GM10248 (cell line): ENCODE measurements at regions not wholly inside any gene's neighbourhood (a gene's known extent, or its start where the extent isn't known, plus 50 kb on each side); places are given as distances from the start of the nearest gene placed in this dataset.

Experiments used
- CTCF ChIA-PET: fragments of 300-600 bp; sonication (Branson Sonifier 250); formaldehyde crosslinking; extraction: SDS; loops from one replicate; lab custom pipeline; 2021; ENCODE audit warnings: antibody characterized with exemption; lab: Yijun Ruan, JAX
- POLR2A ChIA-PET: fragments of 350-650 bp; sonication (Branson Sonifier 250); formaldehyde crosslinking; extraction: SDS; loops from one replicate; lab custom pipeline; 2020; ENCODE audit warnings: antibody characterized with exemption; lab: Yijun Ruan, JAX
- DNase-seq: peaks from one replicate; pipeline ENCODE4 v3.0.0; 2012; ENCODE audit errors: extremely low spot score
- TF ChIP-seq, protein P1 (sequence below): IDR thresholded peaks from 2 replicates; pipeline ENCODE4 v1.5.1; 2012; ENCODE audit warnings: mild to moderate bottlenecking, low read depth; ENCODE audit errors: extremely low read depth, missing control alignments, control extremely low read depth

DNA sequence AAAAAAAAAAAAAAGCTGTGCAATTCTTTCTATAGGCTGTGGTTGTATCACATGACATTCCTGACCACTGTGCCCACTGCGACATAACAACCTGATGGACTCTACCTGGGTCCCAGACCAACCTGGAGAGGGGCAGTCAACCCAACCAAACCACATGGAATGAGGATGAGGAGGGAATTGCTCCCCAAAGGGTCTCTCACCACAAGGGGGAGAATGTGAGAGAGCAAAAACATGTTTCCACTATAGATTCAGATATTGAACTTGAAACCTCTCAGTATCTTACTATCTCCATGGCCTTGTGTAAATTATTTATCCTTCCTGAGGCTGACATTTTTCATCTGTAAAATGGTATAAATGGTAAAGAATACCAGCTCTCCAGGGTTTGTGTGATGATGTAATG is 66.9 kb upstream of the SV2C start:
- POLR2A ChIA-PET: no interaction called here
- TF ChIP-seq, protein P1, sequence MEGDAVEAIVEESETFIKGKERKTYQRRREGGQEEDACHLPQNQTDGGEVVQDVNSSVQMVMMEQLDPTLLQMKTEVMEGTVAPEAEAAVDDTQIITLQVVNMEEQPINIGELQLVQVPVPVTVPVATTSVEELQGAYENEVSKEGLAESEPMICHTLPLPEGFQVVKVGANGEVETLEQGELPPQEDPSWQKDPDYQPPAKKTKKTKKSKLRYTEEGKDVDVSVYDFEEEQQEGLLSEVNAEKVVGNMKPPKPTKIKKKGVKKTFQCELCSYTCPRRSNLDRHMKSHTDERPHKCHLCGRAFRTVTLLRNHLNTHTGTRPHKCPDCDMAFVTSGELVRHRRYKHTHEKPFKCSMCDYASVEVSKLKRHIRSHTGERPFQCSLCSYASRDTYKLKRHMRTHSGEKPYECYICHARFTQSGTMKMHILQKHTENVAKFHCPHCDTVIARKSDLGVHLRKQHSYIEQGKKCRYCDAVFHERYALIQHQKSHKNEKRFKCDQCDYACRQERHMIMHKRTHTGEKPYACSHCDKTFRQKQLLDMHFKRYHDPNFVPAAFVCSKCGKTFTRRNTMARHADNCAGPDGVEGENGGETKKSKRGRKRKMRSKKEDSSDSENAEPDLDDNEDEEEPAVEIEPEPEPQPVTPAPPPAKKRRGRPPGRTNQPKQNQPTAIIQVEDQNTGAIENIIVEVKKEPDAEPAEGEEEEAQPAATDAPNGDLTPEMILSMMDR: no peak
- CTCF ChIA-PET: no interaction called here
- no peak for DNase-seq

DNA sequence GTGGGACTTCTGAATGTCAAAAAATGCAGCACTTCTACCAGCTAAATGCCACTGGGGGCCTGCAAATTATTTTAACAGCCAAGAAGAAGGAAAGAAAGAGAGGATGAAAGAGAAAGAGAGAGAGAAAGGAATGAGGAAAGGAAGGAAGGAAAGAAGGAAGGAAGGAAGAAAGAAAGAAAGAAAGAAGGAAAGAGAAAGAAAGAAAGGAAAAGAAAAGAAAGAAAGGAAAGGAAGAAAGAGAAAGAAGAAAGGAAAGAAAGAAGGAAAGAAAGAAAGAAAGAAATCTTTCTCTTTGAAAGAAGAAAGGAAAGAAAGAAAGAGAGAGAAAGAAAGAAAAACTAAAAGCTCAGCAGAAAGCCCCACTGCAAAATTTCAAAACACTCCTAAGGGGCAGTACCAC is 69.2 kb upstream of the SV2C start:
- DNase-seq: no peak
- CTCF ChIA-PET: interaction anchor here (1.3 kb wide), 1 partner anchor 32 kb away, joined by 3 read pairs; no protein-coding TSS in a partner anchor
- POLR2A ChIA-PET: no interaction called here
- TF ChIP-seq, protein P1: no peak

DNA sequence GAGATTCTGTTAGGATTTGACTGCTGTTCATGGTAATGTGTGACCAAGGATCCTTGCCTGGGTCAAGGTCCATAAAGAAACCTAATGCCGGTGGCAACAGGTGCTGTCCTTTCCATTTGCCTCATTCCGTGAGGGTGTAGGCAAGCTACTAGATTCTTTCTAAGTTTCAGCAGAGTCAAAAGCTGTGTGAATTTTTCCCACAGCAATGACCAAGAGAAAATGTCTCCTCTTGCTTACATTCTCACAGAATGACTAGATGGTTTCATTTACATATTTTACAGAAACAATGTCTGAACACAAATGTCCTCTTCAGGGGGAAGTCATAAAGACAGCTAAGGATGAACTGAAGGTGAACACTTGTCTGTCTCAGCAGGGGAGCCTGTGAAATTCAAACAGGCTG is 75.3 kb upstream of the SV2C start:
- DNase-seq: peak; percentile 22
- ChIA-PET CTCF (no interaction called here), POLR2A (no interaction called here)
- TF ChIP-seq, protein P1: no peak

DNA sequence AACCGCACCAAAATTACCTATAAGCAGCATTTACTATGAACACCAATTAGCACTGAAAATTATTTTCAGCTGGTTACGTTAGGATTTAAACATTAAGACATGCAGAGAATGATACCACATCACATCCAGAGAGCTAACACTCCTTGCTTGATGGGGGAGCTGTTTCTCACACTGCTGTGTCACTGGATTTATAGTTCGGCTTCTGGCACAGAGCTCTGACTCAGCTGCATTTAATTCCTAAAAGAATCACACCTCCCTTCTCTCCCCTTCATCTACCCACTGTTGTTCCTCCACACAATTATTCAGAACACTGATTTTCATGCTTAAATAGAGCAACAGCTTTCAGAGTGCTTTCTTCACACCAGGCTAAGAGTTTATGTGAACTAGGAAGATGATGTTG is 82.6 kb upstream of the SV2C start:
- TF ChIP-seq, protein P1: no peak
- ChIA-PET CTCF (interaction anchor here (0.9 kb wide), 1 partner anchor 10 kb away, joined by 3 read pairs; no protein-coding TSS in a partner anchor), POLR2A (no interaction called here)
- no peak for DNase-seq

DNA sequence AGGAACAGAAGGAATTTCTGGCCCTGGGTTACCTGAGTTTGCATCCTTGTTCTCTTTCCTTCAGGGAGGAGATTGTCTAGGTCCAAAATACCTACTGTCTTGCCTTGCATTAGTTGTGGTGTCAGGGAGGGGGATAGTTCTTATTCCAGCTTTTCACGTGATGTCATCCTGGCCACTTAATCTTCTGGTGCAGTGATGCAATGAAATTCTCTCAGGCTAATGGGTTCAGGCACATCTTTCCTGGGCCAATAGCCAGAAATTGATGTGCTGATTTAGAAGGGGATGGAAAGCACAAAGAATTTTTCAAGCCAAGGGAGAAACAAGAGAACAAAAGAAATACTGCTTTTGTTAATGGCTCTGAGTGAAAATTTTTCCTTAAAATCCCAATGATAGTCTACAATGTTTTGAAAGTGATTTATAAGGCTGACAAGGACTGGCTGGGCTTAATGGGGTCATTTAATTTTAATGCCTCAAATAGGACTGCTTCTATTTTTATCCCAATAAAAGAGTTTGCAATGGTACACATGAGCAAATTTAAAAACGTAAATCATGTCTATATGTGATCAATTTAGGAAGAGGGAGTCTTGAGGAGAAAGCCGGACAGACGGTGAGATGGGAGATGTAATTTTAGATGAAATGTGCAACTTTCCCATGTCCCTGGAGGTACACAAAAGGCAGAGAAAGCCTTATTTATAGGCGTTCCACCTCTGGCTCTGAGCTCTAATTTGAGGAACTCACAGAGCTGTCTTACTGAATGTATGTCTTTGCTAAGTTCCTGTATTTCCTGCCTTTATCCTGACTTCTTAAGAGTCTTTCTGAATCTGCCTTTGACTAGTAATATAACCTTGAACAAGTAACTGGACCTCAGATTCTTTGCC is 89.3 kb upstream of the SV2C start:
- CTCF ChIA-PET: no interaction called here
- TF ChIP-seq, protein P1: no peak
- POLR2A ChIA-PET: no interaction called here
- no peak for DNase-seq

DNA sequence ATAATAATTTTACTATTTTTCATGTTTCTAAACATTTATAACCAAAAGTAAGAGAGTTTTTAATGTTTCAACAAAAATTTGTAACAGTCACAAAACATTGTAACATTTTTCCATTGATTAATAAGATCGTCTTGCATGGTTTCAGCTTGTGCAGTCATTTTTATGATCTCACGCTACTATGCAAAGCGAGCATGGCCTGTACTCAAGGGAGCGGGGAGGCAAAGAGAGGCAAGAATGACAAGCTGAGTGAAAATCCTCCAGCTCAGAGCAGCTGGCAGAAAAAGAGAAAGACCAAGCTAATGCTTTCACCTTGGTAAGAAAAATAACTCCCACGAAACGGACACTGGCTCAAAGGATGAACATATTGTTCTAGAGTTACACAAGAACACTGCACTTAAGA is 90.0 kb upstream of the SV2C start:
- peak; percentile 9 for DNase-seq
- POLR2A ChIA-PET: no interaction called here
- TF ChIP-seq, protein P1: no peak
- CTCF ChIA-PET: no interaction called here
